Transverse colon (tissue), 4 donors: ENCODE measurements at regions not wholly inside any gene's neighbourhood (a gene's known extent, or its start where the extent isn't known, plus 50 kb on each side); places are given as distances from the start of the nearest gene placed in this dataset.

ENCODE experiments used
- DNase-seq: peaks from one replicate; pipeline ENCODE4 v3.0.0-alpha.2; 2019
- H3K27ac ChIP-seq, 4 donors: fragments of 200-600 bp; sonication (generic); 2 replicates each; pipeline ENCODE4 v1.5.1; 2016 to 2018; ENCODE audit warnings: inconsistent platforms in 4 of 4
- H3K27me3 ChIP-seq: fragments of 200-600 bp; sonication (generic); 2 replicates; pipeline ENCODE4 v1.5.1; 2017; ENCODE audit warnings: inconsistent platforms
- H3K36me3 ChIP-seq, 4 donors: fragments of 200-600 bp; sonication (generic); 2 replicates each; pipeline ENCODE4 v1.5.1; 2017 to 2019; ENCODE audit warnings: inconsistent platforms in 4 of 4
- H3K4me1 ChIP-seq, 4 donors: fragments of 200-600 bp; sonication (generic); 2 replicates each; pipeline ENCODE4 v1.5.1; 2017 to 2020; ENCODE audit warnings: inconsistent platforms in 4 of 4
- H3K4me3 ChIP-seq, 4 donors: fragments of 200-600 bp; sonication (generic); 1 replicate in 1 of 4; 2 replicates in 3 of 4; pipeline versions ENCODE4 v1.5.1 to v1.6.1; 2017 to 2019; ENCODE audit warnings: inconsistent platforms in 4 of 4
- H3K9me3 ChIP-seq, 2 donors: fragments of 200-600 bp; sonication (generic); 2 replicates each; pipeline ENCODE4 v1.5.1; 2017 to 2019; ENCODE audit warnings: inconsistent platforms in 2 of 2
- EP300 ChIP-seq: sonication (generic); formaldehyde crosslinking; IDR thresholded peaks from one replicate; pipeline ENCODE4 v1.6.1; 2017; ENCODE audit warnings: antibody characterized with exemption, low read depth
- POLR2A ChIP-seq: fragments of 450-650 bp; IDR thresholded peaks from one replicate; pipeline ENCODE4 v1.6.1; 2016; ENCODE audit warnings: antibody characterized with exemption, mild to moderate bottlenecking, moderate library complexity
- POLR2AphosphoS5 ChIP-seq, 3 donors: sonication (generic); formaldehyde crosslinking; IDR thresholded peaks; one replicate each; pipeline ENCODE4 v1.6.1; 2016; ENCODE audit warnings: antibody characterized with exemption in 3 of 3
- WGBS, 2 donors: methylation state at CpG; one replicate each; pipeline ENCODE4 v1.1.5; 2018; ENCODE audit warnings: low coverage in 1 of 2; 5-methylcytosine and 5-hydroxymethylcytosine counted together
- in situ Hi-C, 4 donors: fragments of 200-750 bp; cut with MboI; loops; one replicate each; pipeline versions ENCODE4 v1.15.0 to v1.15.1; 2017; ENCODE audit warnings: low sequenced_read_pairs in 3 of 4, low pct_ligation_motif_present in 1 of 4, low pct_unique_long_range_greater_than_20kb in 1 of 4
- intact Hi-C: fragments of 100-400 bp; cut with DNase I; formaldehyde crosslinking; loops from one replicate; pipeline ENCODE4 v1.15.1; 2023; ENCODE audit warnings: low total_unique reads
- TF ChIP-seq, protein P1 (sequence below), 5 experiments: fragments of 200-600 bp in 3 of 5; fragments of 450-650 bp in 2 of 5; sonication (generic) in 3 of 5; IDR thresholded peaks; 1 replicate in 2 of 5; 2 replicates in 3 of 5; pipeline ENCODE4 v1.5.1; 2016 to 2017; ENCODE audit warnings: antibody characterized with exemption in 5 of 5, inconsistent platforms in 3 of 5, mild to moderate bottlenecking in 2 of 5, moderate library complexity in 1 of 5

DNA sequence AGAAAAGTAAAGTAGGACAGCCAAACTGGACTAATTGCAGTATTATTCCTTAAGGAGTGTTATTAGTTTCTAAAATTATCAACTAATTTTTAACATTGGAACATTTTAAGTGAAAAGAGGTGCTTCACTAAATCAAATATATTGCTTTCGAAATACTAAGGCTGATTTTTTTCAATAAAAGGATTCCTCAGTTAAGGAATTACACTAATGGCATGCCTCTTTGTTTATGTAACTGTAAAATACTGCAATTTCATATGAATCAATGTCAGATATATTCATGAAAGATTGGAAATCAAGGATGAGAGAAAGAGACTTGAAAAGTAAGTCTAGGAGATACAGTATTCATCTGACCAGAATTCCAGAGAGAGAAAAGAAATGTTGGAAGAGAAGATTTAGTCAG is 129.8 kb downstream of the TANC2 start:
- in situ Hi-C loops: loop anchor here in 3 of 4 donors (25.0 kb wide), 2 partner anchors 291 to 316 kb away; no protein-coding TSS in a partner anchor
- intact Hi-C loops: no loop called here
- WGBS, 2 donors: 78 to 87% methylated on average over 1 of the region's 1 CpG
- DNase-seq: no peak
- Histone ChIP-seq H3K36me3 (no peaks in the 10 kb centered on the region), H3K27ac (no peak overlapping the region), H3K4me3 (no peak overlapping the region), H3K9me3 (no peaks in the 10 kb centered on the region), H3K27me3 (no peaks in the 10 kb centered on the region), H3K4me1 (no peaks in the 10 kb centered on the region)
- TF ChIP-seq, protein P1, sequence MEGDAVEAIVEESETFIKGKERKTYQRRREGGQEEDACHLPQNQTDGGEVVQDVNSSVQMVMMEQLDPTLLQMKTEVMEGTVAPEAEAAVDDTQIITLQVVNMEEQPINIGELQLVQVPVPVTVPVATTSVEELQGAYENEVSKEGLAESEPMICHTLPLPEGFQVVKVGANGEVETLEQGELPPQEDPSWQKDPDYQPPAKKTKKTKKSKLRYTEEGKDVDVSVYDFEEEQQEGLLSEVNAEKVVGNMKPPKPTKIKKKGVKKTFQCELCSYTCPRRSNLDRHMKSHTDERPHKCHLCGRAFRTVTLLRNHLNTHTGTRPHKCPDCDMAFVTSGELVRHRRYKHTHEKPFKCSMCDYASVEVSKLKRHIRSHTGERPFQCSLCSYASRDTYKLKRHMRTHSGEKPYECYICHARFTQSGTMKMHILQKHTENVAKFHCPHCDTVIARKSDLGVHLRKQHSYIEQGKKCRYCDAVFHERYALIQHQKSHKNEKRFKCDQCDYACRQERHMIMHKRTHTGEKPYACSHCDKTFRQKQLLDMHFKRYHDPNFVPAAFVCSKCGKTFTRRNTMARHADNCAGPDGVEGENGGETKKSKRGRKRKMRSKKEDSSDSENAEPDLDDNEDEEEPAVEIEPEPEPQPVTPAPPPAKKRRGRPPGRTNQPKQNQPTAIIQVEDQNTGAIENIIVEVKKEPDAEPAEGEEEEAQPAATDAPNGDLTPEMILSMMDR (IDR thresholded peaks at IDR 0.05): no peak
- no peak for TF ChIP-seq POLR2A
- TF ChIP-seq POLR2AphosphoS5 (IDR thresholded peaks at IDR 0.05): no peak
- no peak for TF ChIP-seq EP300

DNA sequence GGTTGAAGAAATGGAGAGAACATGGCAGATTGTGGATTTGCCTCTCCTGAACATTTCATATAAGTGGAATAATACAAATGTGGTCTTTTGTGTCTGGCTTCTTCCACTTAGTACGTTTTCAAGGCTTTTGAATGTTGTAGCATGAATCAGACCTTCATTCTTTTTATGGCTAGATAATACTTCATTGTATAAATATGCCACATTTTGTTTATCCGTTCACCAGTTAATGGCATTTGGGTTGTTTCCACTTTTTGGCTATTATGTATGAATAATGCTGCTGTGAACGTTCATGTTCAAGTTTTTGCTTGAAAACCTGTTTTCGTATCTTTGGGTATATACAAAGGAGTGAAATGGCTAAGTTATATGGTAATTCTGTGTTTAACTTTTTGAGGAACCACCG is 130.4 kb downstream of the TANC2 start:
- whole genome bisulfite sequencing, 2 donors: 56 to 67% methylated on average over 5 of the region's 5 CpGs
- in situ Hi-C loops: loop anchor here in 3 of 4 donors (25.0 kb wide), 2 partner anchors 291 to 316 kb away; no protein-coding TSS in a partner anchor
- DNase-seq: no peak
- no peaks in the 10 kb centered on the region for H3K4me1 ChIP-seq
- no peaks in the 10 kb centered on the region for H3K27me3 ChIP-seq
- TF ChIP-seq POLR2A (no peak), POLR2AphosphoS5 (IDR thresholded peaks at IDR 0.05) (no peak), EP300 (no peak)
- TF ChIP-seq, protein P1 (IDR thresholded peaks at IDR 0.05): no peak
- no peak overlapping the region for H3K27ac ChIP-seq
- H3K36me3 ChIP-seq: no peaks in the 10 kb centered on the region
- intact Hi-C loops: no loop called here
- H3K4me3 ChIP-seq: no peak overlapping the region
- H3K9me3 ChIP-seq: no peaks in the 10 kb centered on the region

DNA sequence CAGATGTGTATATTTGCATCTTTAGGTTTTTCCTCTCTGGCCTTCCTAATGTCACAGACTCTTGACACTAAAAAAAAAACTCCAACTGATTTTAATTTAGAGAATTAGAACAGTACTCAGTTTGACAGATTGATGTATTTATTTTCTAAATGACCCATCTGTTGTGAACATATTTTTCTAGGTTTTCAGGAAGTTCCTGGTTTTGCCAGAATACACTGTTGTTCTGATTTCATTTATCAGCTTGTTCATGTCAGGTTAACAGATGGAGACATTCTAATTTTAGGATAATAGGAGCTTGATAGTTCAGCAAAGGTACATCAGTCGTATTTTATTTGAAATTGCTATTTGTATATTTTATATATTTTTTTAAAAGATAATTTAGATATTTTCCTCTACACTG is 133.4 kb downstream of the TANC2 start:
- no peak for DNase-seq
- in situ Hi-C loops: loop anchor here in 3 of 4 donors (25.0 kb wide), 2 partner anchors 288 to 313 kb away; no protein-coding TSS in a partner anchor
- no peak overlapping the region for H3K27ac ChIP-seq
- no peaks in the 10 kb centered on the region for H3K27me3 ChIP-seq
- no peaks in the 10 kb centered on the region for H3K9me3 ChIP-seq
- intact Hi-C loops: no loop called here
- TF ChIP-seq POLR2AphosphoS5 (IDR thresholded peaks at IDR 0.05) (no peak), EP300 (no peak), POLR2A (no peak)
- TF ChIP-seq, protein P1 (IDR thresholded peaks at IDR 0.05): no peak
- WGBS, 2 donors: 77 to 84% methylated on average over 1 of the region's 1 CpG
- no peaks in the 10 kb centered on the region for H3K36me3 ChIP-seq
- no peaks in the 10 kb centered on the region for H3K4me1 ChIP-seq
- no peak overlapping the region for H3K4me3 ChIP-seq

DNA sequence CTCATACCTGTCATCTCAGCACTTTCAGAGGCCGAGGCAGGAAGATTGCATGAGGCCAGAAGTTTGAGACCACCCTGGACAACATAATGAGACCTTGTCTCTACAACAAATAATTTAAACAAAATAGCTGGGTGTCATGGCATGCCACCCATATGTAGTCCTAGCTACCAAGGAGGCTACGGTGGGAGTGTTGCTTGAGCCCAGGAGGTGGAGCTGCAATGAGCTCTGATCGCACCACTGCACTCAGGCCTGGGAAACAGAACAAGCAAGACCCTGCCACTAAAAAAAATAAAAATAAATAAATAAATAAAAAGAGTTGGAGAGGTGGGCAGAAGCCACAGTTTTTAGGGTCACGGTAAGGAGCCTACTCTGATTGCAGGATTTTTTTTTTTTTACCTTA is 136.0 kb downstream of the TANC2 start:
- Histone ChIP-seq H3K9me3 (no peaks in the 10 kb centered on the region), H3K4me1 (no peaks in the 10 kb centered on the region), H3K36me3 (no peaks in the 10 kb centered on the region), H3K4me3 (no peak overlapping the region), H3K27ac (no peak overlapping the region), H3K27me3 (no peaks in the 10 kb centered on the region)
- WGBS, 2 donors: 93 to 97% methylated on average over 3 to 4 of the region's 4 CpGs
- in situ Hi-C loops: loop anchor here in 1 of 4 donors (25.0 kb wide), 1 partner anchor 110 kb away; no protein-coding TSS in a partner anchor
- TF ChIP-seq POLR2A (no peak), POLR2AphosphoS5 (IDR thresholded peaks at IDR 0.05) (no peak), EP300 (no peak)
- TF ChIP-seq, protein P1 (IDR thresholded peaks at IDR 0.05): no peak
- no peak for DNase-seq
- intact Hi-C loops: no loop called here
